T-helper 17 cell (primary cell): ENCODE measurements at regions not wholly inside any gene's neighbourhood (a gene's known extent, or its start where the extent isn't known, plus 50 kb on each side); places are given as distances from the start of the nearest gene placed in this dataset.

ENCODE experiments used
- ATAC-seq: fragments of 150-1000 bp; cut with Tn5 transposase; 2 replicates; pipeline ENCODE4 v1.10.0; 2021; ENCODE audit warnings: mild to moderate bottlenecking, moderate library complexity
- DNase-seq, 3 donors: peaks; one replicate each; pipeline versions ENCODE4 v3.0.0 to v3.0.0-alpha.2; 2020 to 2021
- H3K9me3 ChIP-seq: one replicate; pipeline ENCODE4 v1.7.0; 2013; ENCODE audit warnings: low read length, mild to moderate bottlenecking; ENCODE audit not compliant: control insufficient read depth, poor library complexity, severe bottlenecking
- H3K27ac Mint-ChIP-seq: one replicate; pipeline ENCODE4 v1.8.0; 2022; ENCODE audit warnings: mild to moderate bottlenecking, moderate library complexity, mixed read lengths
- H3K27me3 Mint-ChIP-seq: one replicate; pipeline ENCODE4 v1.8.0; 2022; ENCODE audit warnings: mixed read lengths
- H3K36me3 Mint-ChIP-seq: one replicate; pipeline ENCODE4 v1.8.0; 2022; ENCODE audit warnings: low read depth, mixed read lengths
- H3K4me1 Mint-ChIP-seq: one replicate; pipeline ENCODE4 v1.8.0; 2022; ENCODE audit warnings: mild to moderate bottlenecking, mixed read lengths
- H3K4me3 Mint-ChIP-seq: one replicate; pipeline ENCODE4 v1.8.0; 2022; ENCODE audit warnings: mild to moderate bottlenecking, moderate library complexity, mixed read lengths

GRCh38 chr4:63036159-63036866 lies 1372.9 kb downstream of the TECRL start:
- H3K27ac Mint-ChIP-seq, result no peak overlapping the region
- DNase-seq (no peak), ATAC-seq (no peak)
- no peaks in the 10 kb centered on the region for H3K9me3 ChIP-seq
- H3K27me3 Mint-ChIP-seq, result no peaks in the 10 kb centered on the region
- H3K4me1 Mint-ChIP-seq, result no peaks in the 10 kb centered on the region
- no peak overlapping the region for H3K4me3 Mint-ChIP-seq
- no peaks in the 10 kb centered on the region for H3K36me3 Mint-ChIP-seq

GRCh38 chr4:63029380-63029779 lies 1379.9 kb downstream of the TECRL start:
- no peaks in the 10 kb centered on the region for H3K27me3 Mint-ChIP-seq
- H3K27ac Mint-ChIP-seq, result no peak overlapping the region
- no peak for DNase-seq
- H3K4me1 Mint-ChIP-seq, result no peaks in the 10 kb centered on the region
- H3K9me3 ChIP-seq, result no peaks in the 10 kb centered on the region
- H3K4me3 Mint-ChIP-seq, result no peak overlapping the region
- no peak for ATAC-seq
- no peaks in the 10 kb centered on the region for H3K36me3 Mint-ChIP-seq

GRCh38 chr4:63020661-63021060 lies 1388.6 kb downstream of the TECRL start:
- H3K27ac Mint-ChIP-seq, result no peak overlapping the region
- DNase-seq, result no peak
- no peaks in the 10 kb centered on the region for H3K4me1 Mint-ChIP-seq
- ATAC-seq, result no peak
- no peaks in the 10 kb centered on the region for H3K9me3 ChIP-seq
- H3K36me3 Mint-ChIP-seq, result no peaks in the 10 kb centered on the region
- no peak overlapping the region for H3K4me3 Mint-ChIP-seq
- H3K27me3 Mint-ChIP-seq, result no peaks in the 10 kb centered on the region

GRCh38 chr4:63017300-63017699 lies 1392.0 kb downstream of the TECRL start:
- ATAC-seq (no peak), DNase-seq (no peak)
- no peaks in the 10 kb centered on the region for H3K9me3 ChIP-seq
- Mint-ChIP-seq H3K27ac (no peak overlapping the region), H3K27me3 (no peaks in the 10 kb centered on the region), H3K4me3 (no peak overlapping the region), H3K4me1 (no peaks in the 10 kb centered on the region), H3K36me3 (no peaks in the 10 kb centered on the region)

- DNase-seq (no peak), ATAC-seq (no peak)
- H3K27me3 Mint-ChIP-seq, result no peaks in the 10 kb centered on the region
- no peaks in the 10 kb centered on the region for H3K36me3 Mint-ChIP-seq
- no peaks in the 10 kb centered on the region for H3K4me1 Mint-ChIP-seq
- H3K4me3 Mint-ChIP-seq, result no peak overlapping the region
- H3K9me3 ChIP-seq, result no peaks in the 10 kb centered on the region
- H3K27ac Mint-ChIP-seq, result no peak overlapping the region
Observed at GRCh38 chr4:62970846-62971245, 1438.4 kb downstream of the TECRL start.

DNA sequence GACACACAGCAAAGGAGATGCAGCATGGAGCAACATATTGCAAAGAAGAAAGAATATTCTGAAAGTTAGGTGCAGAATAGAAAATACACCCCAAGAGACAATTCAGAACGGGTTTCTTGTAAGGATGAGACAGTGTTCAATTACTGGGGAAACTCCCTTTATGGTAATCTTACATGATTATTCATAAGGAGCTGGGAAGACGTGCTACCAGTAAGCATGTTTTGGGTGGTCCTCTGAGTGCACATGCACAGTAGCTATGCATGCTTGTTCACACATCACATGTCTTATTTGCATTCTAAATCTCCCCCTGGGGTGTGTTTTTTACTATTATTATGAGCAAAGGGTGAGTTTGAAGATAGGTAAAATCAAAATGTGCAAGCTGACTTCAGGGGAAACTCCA lies 1448.8 kb downstream of the TECRL start:
- no peaks in the 10 kb centered on the region for H3K27me3 Mint-ChIP-seq
- H3K27ac Mint-ChIP-seq, result no peak overlapping the region
- H3K4me3 Mint-ChIP-seq, result no peak overlapping the region
- no peaks in the 10 kb centered on the region for H3K36me3 Mint-ChIP-seq
- no peak for ATAC-seq
- no peak for DNase-seq
- no peaks in the 10 kb centered on the region for H3K4me1 Mint-ChIP-seq
- H3K9me3 ChIP-seq, result no peaks in the 10 kb centered on the region

GRCh38 chr4:62953752-62954151 lies 1455.5 kb downstream of the TECRL start:
- ATAC-seq, result no peak
- Mint-ChIP-seq H3K4me1 (no peaks in the 10 kb centered on the region), H3K4me3 (no peak overlapping the region), H3K36me3 (no peaks in the 10 kb centered on the region), H3K27me3 (no peaks in the 10 kb centered on the region), H3K27ac (no peak overlapping the region)
- no peaks in the 10 kb centered on the region for H3K9me3 ChIP-seq
- no peak for DNase-seq

DNA sequence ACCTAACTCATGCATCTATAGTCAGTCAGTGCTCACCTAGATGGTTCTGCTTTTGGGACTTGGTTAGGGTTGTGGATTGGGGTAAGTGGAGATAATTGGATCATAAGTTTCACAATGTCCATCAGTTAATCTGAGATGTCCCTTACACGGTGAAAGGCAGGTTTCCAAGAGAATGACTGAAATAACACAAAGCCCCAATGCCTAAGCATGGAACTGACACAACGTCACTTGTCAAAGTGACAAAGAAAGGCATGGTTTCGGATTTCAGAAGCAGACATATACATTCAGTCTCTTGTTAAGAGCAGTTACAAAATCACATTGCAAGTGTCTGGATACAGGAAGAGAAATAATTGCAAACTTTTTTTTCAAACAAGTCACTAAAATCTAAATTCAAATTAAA lies 1456.9 kb downstream of the TECRL start:
- H3K4me3 Mint-ChIP-seq, result no peak overlapping the region
- H3K27ac Mint-ChIP-seq, result no peak overlapping the region
- DNase-seq (no peak), ATAC-seq (no peak)
- no peaks in the 10 kb centered on the region for H3K36me3 Mint-ChIP-seq
- H3K9me3 ChIP-seq, result no peaks in the 10 kb centered on the region
- no peaks in the 10 kb centered on the region for H3K27me3 Mint-ChIP-seq
- no peaks in the 10 kb centered on the region for H3K4me1 Mint-ChIP-seq

- no peak overlapping the region for H3K27ac Mint-ChIP-seq
- no peaks in the 10 kb centered on the region for H3K27me3 Mint-ChIP-seq
- H3K9me3 ChIP-seq, result no peaks in the 10 kb centered on the region
- H3K4me1 Mint-ChIP-seq, result no peaks in the 10 kb centered on the region
- no peaks in the 10 kb centered on the region for H3K36me3 Mint-ChIP-seq
- DNase-seq, result no peak
- no peak overlapping the region for H3K4me3 Mint-ChIP-seq
- ATAC-seq, result no peak
Observed at GRCh38 chr4:62948108-62948507, 1461.1 kb downstream of the TECRL start.

GRCh38 chr4:62940229-62940628 lies 1469.0 kb downstream of the TECRL start:
- DNase-seq (no peak), ATAC-seq (no peak)
- no peaks in the 10 kb centered on the region for H3K9me3 ChIP-seq
- H3K27me3 Mint-ChIP-seq, result no peaks in the 10 kb centered on the region
- H3K27ac Mint-ChIP-seq, result no peak overlapping the region
- no peaks in the 10 kb centered on the region for H3K4me1 Mint-ChIP-seq
- no peaks in the 10 kb centered on the region for H3K36me3 Mint-ChIP-seq
- H3K4me3 Mint-ChIP-seq, result no peak overlapping the region

DNA sequence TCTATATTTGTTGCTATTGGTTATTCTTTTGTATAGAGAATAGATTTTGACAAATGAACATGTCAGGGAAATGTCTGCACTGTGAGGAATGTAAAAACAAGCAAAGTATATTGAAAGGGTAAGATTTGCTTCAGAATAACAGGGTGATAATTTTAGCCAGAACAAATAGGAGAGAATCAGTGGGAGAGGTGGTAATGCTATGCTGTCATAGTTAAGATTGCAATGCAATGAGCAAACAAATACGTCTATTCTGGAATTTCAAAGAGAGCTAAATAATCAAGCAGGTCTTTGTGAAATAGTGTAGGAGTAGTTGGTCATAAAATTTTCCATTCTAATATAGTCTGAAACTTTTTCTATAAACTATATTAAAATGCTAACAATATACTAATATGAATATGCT lies 1478.4 kb downstream of the TECRL start:
- H3K4me3 Mint-ChIP-seq, result no peak overlapping the region
- no peaks in the 10 kb centered on the region for H3K36me3 Mint-ChIP-seq
- ATAC-seq (no peak), DNase-seq (no peak)
- H3K27ac Mint-ChIP-seq, result no peak overlapping the region
- no peaks in the 10 kb centered on the region for H3K27me3 Mint-ChIP-seq
- H3K9me3 ChIP-seq, result no peaks in the 10 kb centered on the region
- no peaks in the 10 kb centered on the region for H3K4me1 Mint-ChIP-seq

GRCh38 chr4:62928483-62928882 lies 1480.8 kb downstream of the TECRL start:
- H3K36me3 Mint-ChIP-seq, result no peaks in the 10 kb centered on the region
- DNase-seq, result no peak

DNA sequence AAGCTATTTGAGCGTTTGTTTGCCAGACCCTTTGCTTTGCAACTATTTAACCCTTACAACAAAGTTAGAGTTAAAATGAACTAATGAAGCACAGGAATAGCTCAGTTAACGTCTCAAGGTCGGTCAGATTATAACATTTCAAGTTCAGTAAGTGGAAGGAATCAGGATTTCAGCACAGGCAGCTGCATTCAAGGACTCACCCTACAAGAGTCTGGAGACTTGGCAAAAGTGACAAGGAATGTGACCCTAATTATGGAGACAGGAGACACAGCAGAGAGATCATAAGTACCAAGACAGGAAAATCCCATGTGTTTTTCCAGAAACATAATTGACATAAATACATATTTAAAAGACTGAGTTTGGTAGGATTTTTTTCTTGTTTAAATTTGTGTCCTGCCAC lies 1481.7 kb downstream of the TECRL start:
- no peaks in the 10 kb centered on the region for H3K36me3 Mint-ChIP-seq
- H3K27me3 Mint-ChIP-seq, result no peaks in the 10 kb centered on the region
- DNase-seq (no peak), ATAC-seq (no peak)
- no peaks in the 10 kb centered on the region for H3K4me1 Mint-ChIP-seq
- no peak overlapping the region for H3K27ac Mint-ChIP-seq
- H3K9me3 ChIP-seq, result no peaks in the 10 kb centered on the region
- H3K4me3 Mint-ChIP-seq, result no peak overlapping the region

More at GRCh38 chr4:62928483-62928882, 1480.8 kb downstream of the TECRL start:
- H3K27ac Mint-ChIP-seq, result no peak overlapping the region
- H3K27me3 Mint-ChIP-seq, result no peaks in the 10 kb centered on the region
- no peak for ATAC-seq
- no peaks in the 10 kb centered on the region for H3K4me1 Mint-ChIP-seq
- H3K9me3 ChIP-seq, result no peaks in the 10 kb centered on the region
- no peak overlapping the region for H3K4me3 Mint-ChIP-seq

DNA sequence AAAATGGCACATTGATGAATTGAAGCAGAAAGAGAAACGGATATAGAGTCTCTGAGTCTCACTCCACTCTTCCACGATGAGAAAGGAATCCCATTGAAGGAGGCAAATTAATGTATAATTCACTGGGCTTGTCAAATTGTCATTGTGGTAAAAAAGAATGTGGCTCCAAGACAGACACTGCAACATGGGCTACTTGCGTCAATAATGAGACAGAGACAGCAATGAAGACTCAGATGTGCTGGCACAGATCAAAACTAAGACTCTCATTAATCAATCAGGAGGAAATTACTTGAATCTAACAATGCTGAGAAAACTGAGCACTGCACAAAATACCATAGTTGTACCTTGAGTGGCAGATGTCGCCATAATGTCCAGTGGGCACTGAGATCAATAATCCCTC lies 1485.5 kb downstream of the TECRL start:
- Mint-ChIP-seq H3K36me3 (no peaks in the 10 kb centered on the region), H3K27ac (no peak overlapping the region), H3K4me3 (no peak overlapping the region), H3K4me1 (no peaks in the 10 kb centered on the region), H3K27me3 (no peaks in the 10 kb centered on the region)
- DNase-seq, result no peak
- ATAC-seq, result no peak
- H3K9me3 ChIP-seq, result no peaks in the 10 kb centered on the region
